Gastroesophageal sphincter (tissue), 3 donors: ENCODE measurements at regions not wholly inside any gene's neighbourhood (a gene's known extent, or its start where the extent isn't known, plus 50 kb on each side); places are given as distances from the start of the nearest gene placed in this dataset.
"Not testable (repeated sequence)": the region's sequence is repeated elsewhere in the genome, so short reads cannot be mapped to it uniquely, and the experiment has no call there.

Source experiments
- CTCF ChIP-seq, 4 experiments: fragments of 200-600 bp in 2 of 4; fragments of 450-650 bp in 2 of 4; sonication (generic) in 1 of 4; IDR thresholded peaks; one replicate each; pipeline ENCODE4 v1.5.1; 2017 to 2019; ENCODE audit warnings: antibody characterized with exemption in 4 of 4, mild to moderate bottlenecking in 2 of 4, moderate library complexity in 2 of 4
- EP300 ChIP-seq: sonication (generic); formaldehyde crosslinking; IDR thresholded peaks from one replicate; pipeline ENCODE4 v1.6.1; 2017; ENCODE audit warnings: antibody characterized with exemption, mild to moderate bottlenecking

GRCh38 chr6:67878216-67878615, 756.9 kb upstream of the ADGRB3 start:
- TF ChIP-seq EP300; CTCF (IDR thresholded peaks at IDR 0.05): not testable (repeated sequence)
